Ammon's horn (tissue), 1 donor: ENCODE measurements at regions not wholly inside any gene's neighbourhood (a gene's known extent, or its start where the extent isn't known, plus 50 kb on each side); places are given as distances from the start of the nearest gene placed in this dataset.

Experiments
- DNase-seq: peaks from one replicate; pipeline ENCODE4 v3.0.0-alpha.2; 2016; ENCODE audit warnings: low spot score

DNA sequence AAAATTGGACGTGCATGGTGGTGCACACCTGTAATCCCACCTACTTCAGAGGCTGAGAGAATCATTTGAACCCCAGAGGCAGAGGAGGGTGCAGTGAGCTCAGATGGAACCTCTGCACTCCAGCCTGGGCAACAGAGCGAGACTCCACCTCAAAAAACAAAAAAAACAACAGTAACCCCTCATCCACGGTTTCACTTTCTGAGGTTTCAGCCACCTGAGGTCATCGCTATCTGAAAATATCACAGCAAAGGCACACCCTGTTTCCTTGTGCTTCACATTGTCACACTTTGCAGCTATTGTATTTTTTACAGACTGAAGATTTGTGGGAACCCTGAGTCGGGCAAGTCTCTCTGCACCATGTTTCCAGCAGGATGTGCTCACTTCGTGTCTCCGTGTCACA, 54.1 kb upstream of the FOXQ1 start:
- no peak for DNase-seq

DNA sequence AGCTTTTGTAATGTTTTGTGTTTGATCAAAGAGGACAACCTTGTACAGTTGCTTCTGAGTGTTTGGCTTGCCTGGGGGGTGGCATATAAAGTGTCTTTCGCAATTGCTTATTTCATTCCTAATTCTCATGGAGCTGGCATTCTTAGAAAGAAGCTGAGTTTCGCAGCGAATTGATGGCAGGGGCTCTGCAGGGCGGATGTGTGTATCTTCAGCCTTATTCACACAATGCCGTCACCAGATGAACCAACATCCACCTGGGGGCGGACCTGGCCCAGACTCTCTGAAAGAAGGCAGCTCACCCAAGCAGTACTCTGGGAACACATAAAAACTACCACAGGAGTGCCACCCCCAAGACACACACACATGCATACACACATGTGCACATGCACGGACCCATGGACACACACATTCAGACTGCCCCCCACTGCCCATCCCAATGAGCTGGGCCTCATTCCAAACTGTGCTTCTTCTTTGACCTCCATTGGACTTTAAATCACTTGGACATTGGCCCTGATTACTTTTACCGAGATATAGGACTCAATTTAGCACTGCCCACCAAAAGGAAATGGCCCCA, 55.4 kb upstream of the FOXQ1 start:
- no peak for DNase-seq

DNA sequence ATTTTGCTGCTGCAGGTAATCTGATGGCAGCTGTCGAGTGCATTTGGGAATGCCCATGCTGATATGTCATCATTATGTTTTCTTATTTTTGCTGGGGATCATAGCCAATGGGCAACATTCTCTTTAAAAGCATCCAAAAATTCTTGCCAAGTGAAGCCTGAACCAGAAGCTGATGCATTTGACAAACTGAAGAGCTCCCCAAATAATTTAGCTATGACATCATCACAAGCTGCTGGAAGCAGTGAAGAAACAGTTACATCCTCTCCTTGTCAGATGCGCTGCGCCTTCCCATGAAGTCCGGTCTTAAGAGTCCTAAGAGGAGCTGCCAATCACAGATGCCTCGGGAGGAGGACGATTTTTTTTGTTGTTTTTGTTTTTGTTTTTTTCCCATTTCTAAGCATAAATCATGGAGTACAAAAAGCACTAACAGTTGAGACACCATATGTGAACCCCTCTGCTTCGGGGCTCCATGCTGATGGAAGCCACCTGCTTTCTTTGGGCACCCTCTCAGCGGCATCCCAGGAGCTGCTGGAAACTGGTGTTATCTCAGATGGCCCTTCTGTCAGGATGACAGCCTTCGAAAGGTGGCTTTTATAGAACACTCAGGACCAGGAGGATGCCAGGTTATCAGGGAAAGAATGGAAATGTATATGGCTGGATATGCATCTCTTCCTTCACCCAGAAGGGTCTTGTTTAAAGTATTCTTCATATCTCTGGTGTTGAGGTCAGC, 56.1 kb upstream of the FOXQ1 start:
- DNase-seq: no peak

DNA sequence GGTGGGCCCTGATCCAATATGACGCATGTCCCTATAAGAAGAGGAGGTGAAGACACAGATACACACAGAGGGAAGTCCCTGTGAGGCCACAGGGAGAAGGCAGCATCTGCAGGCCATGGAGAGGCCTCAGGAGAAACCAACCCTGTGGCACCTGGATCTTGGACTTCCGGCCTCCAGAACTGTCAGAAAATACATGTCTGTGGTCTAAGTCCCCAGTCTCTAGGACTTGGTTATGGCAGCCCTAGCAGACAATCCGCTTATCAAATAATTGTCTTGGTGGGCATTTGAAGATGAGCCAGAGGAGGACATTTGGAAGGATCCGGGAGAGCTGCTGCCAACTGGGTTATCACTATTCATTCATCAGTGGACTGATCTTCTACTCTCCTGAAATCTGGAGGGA, 57.6 kb upstream of the FOXQ1 start:
- no peak for DNase-seq

DNA sequence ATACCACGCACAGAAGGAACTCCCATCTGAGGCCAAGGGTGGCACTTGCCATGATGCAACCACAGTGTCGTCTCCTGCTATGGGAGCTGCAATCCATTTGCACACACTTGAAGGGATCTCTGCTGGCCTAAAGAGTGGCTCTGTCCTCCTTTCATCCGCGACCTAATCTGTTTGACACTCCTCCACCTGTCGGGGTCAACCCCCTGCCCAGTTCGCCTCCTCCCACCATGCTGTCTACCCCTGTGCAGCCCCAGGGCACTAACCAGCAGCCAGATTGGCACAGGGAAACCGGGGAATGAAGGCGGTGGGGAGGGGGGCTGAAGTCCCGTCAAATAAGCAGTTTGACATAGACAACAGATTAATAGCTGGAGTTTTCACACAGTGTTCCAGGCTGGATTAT, 58.1 kb upstream of the FOXQ1 start:
- DNase-seq: no peak

DNA sequence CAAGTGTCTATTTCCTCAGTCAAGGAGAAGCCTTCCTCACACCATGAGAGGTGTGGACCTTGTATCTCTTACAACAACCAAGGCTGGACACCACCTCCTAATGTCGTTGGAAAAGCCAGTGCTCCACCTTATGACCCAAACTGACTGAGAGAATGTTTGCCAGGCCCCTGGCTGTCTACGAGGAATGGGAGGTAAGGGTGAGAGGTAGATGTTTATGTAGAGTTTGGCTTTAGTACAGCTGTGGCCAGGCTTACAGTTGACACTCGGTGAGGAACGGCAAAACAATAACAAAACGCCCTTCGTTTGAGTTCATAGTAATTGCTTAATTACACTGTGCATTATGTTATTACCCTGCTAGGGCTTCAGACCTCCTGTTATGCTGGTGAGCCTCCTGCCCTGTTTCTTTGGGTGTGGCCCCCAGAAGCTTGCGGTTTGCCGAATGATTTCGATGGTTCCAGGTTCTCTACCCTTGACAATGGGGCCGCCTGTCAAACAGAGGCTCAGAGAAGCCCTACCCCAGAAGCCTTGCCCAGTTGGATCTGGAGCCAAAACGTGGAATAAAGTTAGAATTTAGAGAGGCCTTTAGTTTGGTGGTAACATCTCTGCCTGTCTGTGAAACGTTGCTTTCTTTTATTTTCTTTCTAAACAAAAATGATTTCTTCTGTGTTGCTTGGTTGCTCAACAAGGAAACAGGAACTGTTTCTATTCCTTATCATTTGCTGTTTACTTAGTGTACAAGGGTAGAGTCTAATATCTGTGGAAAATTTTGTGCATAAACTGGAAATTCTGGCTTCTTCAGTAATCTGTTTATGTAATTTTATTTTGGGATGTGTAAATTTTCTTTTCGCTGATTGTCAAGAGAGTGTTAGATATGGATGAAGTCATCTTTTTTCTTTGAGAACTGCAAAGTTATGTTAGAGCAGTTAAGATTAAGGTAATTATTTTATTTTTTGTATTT, 60.4 kb upstream of the FOXQ1 start:
- no peak for DNase-seq

DNA sequence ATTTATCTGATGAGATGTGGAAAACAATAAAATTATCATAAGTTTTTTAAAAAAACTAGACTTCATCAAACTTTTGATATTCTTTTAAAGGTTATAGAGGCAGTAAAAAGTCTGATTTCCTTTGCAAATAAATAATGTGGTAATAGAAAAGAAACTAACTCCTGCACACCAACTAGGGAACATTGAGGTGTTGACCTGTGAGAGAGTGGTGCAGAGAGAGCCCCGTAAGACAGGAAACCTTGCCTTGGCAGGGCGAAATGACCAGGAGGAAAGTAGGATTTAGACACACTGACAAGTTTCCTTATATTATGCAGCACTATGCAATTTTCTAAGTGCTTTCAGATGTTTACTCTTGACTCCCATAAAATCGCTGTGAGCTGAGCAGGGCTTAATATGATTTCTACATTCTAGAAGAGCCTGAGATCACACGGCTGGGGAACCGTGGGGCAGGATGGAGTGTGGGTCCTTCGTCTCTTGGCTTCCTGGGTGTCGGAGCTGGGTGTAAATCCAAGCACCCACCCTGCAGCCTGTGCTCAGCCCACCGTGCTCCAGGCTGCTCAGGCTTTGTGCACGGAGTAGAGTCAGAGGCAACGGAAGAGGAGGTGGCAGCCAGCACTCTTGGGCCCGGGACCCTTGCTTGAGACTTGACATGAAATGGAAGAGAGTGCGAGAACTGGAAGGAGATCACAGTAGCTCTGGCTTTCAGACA, 61.3 kb upstream of the FOXQ1 start:
- DNase-seq: no peak

DNA sequence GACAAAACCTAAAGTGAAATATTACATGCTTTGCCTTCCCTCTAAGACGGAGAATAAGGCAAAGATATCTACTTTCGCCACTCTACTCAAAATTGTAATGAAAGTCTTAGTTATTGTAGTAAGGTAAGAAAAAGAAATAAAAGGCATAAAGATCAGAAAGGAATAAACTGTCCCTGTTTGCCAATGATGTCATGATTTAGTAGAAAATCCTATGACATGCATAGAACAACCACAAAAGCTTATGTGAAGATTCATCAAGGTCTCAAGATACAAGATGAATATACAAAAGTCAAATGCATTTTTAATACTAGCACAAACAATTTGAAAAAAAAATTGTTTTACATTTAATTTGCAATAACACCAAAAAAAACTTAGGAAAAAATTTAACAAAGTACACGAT, 64.0 kb upstream of the FOXQ1 start:
- no peak for DNase-seq

DNA sequence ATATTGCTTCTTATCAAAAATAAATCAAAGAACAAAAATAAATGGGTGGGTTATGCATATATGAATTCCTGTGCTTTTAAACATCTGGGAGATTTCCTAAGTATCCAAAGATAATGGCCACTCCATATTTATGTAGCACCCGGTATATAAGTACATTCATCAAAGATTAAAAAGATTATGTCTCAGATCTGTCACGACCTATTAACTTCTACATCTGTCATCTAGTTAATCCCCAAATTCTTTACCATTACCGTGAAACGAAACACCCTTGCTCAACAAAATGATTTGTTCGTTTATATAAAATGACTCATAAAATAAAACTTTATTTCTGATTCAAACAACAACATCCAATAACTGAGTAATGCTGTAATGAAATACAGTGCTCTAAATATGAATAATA, 64.8 kb upstream of the FOXQ1 start:
- DNase-seq: no peak

DNA sequence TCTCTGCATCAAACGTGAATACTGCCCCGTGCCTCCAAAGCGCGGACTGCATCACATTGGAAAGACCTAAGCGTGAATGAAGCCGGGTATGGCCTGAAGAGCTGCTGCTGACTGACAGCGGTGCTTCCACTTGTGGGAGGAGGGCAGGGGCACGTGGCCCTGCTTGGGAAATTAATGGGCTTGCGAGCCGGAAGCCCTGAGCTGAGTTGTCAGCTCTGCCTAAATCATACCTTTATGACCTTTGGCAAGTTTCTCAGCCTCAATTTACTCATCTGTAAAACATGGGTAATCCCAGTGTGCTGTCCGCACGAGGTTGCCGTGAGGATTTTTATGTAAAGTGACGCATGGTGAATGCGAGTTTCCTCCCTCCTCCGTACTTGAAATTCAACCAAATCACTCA, 67.0 kb upstream of the FOXQ1 start:
- no peak for DNase-seq

DNA sequence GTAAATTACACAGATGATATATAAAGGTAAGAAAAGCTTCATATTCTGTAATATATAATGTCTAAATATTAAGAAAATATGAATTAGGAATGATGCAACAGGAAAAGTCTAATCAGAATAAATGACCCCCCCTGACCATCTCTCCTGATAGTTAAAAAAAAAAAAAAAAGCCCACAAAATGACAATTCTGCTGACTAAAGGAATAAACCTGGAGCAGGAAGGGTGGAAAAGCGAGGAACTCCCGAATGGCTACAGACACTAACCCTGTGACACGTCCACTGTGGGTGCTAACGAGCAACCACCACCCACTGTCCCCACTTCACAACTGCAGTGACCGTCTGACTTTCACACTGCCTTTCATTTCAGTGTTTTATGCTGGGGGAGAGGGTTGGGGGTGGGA, 67.6 kb upstream of the FOXQ1 start:
- DNase-seq: no peak

DNA sequence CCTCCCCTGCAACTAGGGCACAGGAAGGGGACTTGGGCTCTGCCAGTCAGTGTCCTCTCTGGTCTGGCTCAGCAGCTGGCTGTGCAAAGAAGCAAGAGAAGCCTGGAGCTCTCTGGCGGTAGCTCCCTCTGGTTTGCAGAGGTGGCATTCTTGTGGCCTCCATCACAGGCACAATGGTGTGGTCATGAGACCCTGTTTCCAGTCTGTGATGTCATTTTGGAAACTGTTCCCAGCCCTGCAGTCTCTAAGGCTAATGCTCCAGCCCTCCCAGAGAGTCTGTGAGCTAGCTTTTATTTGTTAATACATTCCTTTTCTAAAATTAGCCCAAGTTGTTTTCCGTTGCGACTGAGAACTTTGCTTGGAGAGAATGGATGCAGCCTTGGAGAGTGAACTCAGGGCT, 69.5 kb upstream of the FOXQ1 start:
- no peak for DNase-seq

DNA sequence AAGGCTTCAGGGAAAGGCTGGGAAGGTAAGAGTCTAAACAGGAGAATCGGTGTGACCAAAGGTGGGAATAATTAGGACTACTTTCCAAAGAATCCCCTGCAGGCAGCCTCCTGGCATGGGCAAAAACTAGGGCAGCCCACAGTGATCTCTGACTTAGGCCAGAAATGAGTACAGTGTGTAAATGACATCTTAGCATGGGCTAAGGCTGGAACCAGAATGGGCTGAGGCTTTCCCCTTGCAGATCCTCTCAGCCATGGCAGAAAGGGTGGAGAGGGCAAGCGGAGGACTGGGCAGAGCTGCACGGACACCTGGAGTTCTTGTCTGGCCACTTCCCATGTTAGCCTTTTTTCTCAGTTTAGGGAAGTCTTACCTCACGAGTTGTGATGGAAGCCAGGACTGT, 69.9 kb upstream of the FOXQ1 start:
- no peak for DNase-seq

DNA sequence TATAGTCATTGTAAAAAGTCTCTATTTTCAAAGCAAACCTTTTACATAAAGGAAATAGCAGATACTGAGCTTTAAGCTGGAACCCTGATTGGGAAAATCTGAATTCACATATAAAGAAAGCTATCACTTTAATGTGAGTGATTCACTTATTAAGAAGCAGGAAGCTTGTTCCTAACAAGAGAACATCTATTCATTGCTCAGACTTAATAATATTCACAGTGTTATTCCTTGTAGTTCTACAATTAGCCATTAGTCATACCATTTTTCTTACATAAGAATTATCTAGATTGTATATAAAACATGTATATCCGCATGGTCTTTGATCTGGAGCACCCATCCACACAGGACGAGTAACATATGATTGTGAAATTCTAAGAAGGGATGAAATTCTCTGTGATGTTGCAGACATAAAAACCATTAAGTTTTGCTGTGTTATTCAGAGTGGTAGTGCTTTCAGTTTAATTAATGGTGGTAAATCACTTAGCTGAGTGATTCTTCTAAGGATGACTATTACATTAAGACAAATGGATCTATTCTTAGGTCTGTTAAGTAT, 71.1 kb upstream of the FOXQ1 start:
- DNase-seq: no peak

DNA sequence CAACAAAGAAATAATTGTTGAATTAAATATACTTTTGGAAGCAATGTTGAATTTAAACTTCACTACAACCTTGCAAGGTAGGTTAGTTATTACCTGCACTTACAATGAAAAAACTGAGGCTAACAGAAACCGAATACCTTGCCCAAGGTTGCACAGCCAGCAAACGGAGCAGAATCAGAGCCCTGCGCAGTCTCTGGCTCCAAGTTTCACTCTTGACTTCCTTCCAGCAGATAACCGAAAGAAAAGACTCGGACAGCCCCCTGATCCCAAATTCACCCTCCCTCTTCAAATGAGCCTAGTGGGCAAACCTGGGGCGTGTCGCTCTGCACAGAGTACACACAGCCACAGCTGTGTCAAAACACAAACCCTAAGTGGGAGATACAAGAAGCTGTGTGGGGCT, 72.1 kb upstream of the FOXQ1 start:
- DNase-seq: no peak

DNA sequence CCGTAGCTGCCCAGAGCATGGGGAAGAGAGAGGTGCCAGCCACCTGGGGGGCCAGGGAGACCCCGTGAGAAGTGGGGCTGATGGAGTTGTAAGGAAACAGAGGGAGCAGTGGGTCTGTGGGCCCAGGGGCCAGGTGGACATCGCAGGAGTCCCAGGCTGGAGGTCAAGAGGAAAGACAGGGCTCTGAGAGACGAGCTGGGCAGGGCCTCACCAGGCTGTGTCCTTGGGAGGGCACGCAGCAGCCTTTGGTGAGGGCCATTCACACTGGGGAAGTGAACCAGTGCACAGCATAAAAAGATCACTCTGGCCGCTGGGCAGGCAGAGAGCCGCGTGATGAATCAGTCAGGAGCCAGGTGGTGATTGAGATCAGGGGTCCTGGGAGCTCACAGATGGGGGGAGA, 73.9 kb upstream of the FOXQ1 start:
- no peak for DNase-seq

DNA sequence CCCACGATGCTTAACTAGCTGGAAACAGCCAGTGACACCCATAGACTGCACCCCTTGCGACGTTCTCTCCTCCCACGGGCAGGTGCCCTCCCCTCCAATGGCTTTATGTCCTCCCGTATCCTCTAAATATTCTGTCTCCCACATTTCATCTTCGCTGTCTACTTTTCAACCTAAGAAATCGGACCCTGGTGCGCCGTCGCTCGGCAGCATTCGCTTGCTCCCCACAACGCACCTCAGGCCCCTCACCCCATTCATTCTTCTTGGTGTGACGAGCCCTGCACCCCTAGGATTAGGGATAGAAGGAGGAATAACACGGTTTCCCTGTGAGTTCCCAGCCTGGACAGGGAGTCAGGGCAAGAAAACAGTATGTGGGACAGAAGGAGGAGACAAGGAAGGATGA, 74.3 kb upstream of the FOXQ1 start:
- no peak for DNase-seq

DNA sequence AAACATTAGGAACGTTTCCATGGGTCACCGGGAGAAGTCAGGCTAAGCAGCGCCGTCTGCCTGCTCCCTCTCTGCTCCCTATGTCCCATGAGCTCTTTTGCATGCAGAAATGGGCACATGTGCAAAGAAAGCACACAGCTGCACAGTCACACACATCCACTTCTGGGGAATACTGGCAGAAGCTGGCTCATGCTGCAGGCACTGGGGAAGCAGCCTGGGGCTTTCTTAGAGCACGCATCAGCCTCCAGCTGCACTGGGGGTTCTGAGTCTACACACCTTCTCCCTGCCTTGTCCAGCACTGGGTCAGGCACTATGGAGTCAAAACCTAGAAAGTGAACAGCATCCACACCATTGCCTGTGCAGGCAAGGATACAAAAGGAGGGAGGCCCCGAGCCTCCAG, 76.1 kb upstream of the FOXQ1 start:
- DNase-seq: no peak

DNA sequence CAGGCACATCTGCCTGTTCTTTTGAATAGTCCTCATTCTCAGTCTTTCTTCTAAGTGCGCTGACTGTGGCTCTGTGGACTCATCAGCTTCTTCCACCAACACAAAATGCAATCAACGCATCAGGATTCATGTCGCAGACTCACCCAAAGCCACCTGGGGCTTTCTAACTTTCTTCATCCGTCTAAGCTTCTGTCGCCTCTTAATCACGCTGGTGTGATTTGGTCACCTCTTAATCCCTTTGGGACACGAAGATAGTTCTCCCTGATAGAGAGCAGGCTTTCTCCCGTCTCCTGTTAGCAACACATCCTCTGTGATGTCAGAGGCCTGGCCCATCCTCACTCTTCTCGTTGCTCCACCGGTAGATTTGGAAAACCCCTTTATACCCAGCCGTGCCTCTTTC, 78.0 kb upstream of the FOXQ1 start:
- DNase-seq: no peak

DNA sequence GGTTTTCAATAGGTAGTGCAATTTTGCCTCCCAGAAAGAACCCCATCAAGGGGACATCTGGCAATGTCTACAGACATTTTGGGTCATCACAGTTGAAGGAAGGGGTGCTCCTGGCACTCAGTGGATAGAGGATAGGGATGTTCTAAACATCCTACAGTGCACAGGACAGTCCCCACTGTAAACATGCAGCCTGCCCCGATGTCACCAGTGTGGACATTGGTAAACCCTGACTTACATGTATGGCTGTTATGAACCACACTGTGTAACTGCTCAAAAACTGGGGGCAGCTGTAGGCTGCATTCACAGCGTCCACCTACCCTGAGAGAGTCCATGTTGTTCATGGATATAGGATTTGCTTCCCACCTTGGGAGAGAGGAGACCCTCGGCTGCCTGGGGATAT, 79.3 kb upstream of the FOXQ1 start:
- DNase-seq: no peak

DNA sequence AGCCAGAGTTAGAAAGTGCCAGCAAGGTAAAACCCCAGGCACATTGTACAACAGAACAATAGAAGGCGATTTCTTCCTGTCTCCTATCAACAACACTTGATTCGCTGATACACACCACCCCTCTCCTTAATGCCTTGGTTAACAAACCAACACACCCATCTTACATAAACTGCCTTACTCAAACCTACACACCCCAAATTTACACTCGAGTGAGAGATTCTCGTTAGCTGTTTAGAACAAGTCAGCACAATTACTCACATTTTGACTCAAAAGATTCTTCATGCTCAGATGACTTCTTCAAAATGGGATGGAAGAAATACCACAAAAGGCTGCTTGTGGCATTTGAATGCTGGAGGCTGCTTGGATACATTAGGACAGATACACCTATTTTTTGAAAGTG, 80.0 kb upstream of the FOXQ1 start:
- DNase-seq: no peak
